Breast epithelium (tissue), 3 donors: ENCODE measurements at regions not wholly inside any gene's neighbourhood (a gene's known extent, or its start where the extent isn't known, plus 50 kb on each side); places are given as distances from the start of the nearest gene placed in this dataset.

Source experiments
- POLR2A ChIP-seq: fragments of 450-650 bp; IDR thresholded peaks from one replicate; pipeline ENCODE4 v1.6.1; 2016; ENCODE audit warnings: antibody characterized with exemption, mild to moderate bottlenecking, moderate library complexity
- TF ChIP-seq, protein P1 (sequence below), 3 donors: fragments of 450-650 bp; IDR thresholded peaks; one replicate each; pipeline ENCODE4 v1.5.1; 2016 to 2017; ENCODE audit warnings: antibody characterized with exemption in 3 of 3, mild to moderate bottlenecking in 3 of 3, moderate library complexity in 3 of 3

DNA sequence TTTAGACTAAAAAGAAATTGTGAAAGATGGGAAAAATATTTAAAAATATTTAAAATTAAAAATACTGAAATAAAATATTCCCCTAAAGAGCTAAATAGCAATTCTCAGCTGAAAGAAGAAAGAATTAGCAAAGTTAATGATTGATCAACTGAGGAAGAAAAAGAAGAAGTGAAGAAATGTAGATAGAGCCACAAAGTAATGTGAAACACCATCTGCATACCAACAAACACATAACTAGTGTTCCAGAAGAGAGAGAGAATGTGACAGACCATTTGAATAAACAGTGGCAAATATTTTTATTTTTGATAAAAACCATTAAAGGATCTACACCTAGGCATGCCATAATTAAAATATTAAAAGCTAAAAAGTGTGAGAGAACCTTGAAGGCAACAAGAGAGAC, 784.5 kb upstream of the ZWINT start:
- TF ChIP-seq, protein P1, sequence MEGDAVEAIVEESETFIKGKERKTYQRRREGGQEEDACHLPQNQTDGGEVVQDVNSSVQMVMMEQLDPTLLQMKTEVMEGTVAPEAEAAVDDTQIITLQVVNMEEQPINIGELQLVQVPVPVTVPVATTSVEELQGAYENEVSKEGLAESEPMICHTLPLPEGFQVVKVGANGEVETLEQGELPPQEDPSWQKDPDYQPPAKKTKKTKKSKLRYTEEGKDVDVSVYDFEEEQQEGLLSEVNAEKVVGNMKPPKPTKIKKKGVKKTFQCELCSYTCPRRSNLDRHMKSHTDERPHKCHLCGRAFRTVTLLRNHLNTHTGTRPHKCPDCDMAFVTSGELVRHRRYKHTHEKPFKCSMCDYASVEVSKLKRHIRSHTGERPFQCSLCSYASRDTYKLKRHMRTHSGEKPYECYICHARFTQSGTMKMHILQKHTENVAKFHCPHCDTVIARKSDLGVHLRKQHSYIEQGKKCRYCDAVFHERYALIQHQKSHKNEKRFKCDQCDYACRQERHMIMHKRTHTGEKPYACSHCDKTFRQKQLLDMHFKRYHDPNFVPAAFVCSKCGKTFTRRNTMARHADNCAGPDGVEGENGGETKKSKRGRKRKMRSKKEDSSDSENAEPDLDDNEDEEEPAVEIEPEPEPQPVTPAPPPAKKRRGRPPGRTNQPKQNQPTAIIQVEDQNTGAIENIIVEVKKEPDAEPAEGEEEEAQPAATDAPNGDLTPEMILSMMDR (IDR thresholded peaks at IDR 0.05) = no peak
- no peak for TF ChIP-seq POLR2A
